HepG2 (cell line): ENCODE measurements at regions not wholly inside any gene's neighbourhood (a gene's known extent, or its start where the extent isn't known, plus 50 kb on each side); places are given as distances from the start of the nearest gene placed in this dataset.

ENCODE experiments used
- ATAC-seq: fragments of 200-7000 bp; cut with Tn5 transposase; 3 replicates; pipeline ENCODE4 v1.9.1; 2020; ENCODE audit warnings: mild to moderate bottlenecking, moderate library complexity
- BruUV-seq: library from RNA; stranded (reverse); fragments of 400-500 nt; replicated peaks from 2 replicates; lab custom pipeline; 2021; lab: Mats Ljungman, UMichigan
- CTCF ChIA-PET: fragments of 300-600 bp; formaldehyde crosslinking; extraction: SDS; loops from one replicate; lab custom pipeline; 2021; ENCODE audit warnings: low total read pairs, inconsistent platforms, low intra/inter-chr PET ratio; lab: Yijun Ruan, JAX
- POLR2A ChIA-PET: fragments of 350-600 bp; sonication (Branson Sonifier 250); formaldehyde crosslinking; loops from one replicate; lab custom pipeline; 2020; ENCODE audit warnings: antibody characterized with exemption, inconsistent platforms; lab: Yijun Ruan, JAX
- DNase-seq: peaks from one replicate; pipeline ENCODE4 v3.0.0-alpha.2; 2015; ENCODE audit warnings: low spot score
- FAIRE-seq: peaks from 3 replicates; lab custom pipeline; 2011; peaks lifted over from hg19 to GRCh38; lab: Jason Lieb, UNC
- H2AFZ ChIP-seq: one replicate; pipeline ENCODE4 v1.6.1; 2011; ENCODE audit warnings: low read length, inconsistent platforms
- H3K27ac ChIP-seq: fragments of 300-600 bp; 3 replicates; pipeline ENCODE4 v1.8.0; 2011; ENCODE audit warnings: mixed run types, mild to moderate bottlenecking, mixed read lengths, low read length, inconsistent platforms; ENCODE audit not compliant: insufficient read depth; ENCODE audit errors: extremely low read length
- H3K27me3 ChIP-seq, 2 experiments: fragments of 200-600 bp in 1 of 2; 2 replicates in 1 of 2; 3 replicates in 1 of 2; pipeline versions ENCODE4 v1.6.0 to v1.8.0; 2011; ENCODE audit warnings: low read length in 2 of 2, mild to moderate bottlenecking in 2 of 2, moderate library complexity in 2 of 2, inconsistent platforms in 1 of 2; ENCODE audit not compliant: insufficient read depth in 2 of 2, control insufficient read depth in 1 of 2
- H3K36me3 ChIP-seq, 2 experiments: fragments of 200-600 bp in 1 of 2; replicated peaks in 1 of 2; 2 replicates in 1 of 2; 3 replicates in 1 of 2; pipeline versions ENCODE4 v1.5.1 to v1.8.0; 2011; ENCODE audit warnings: low read length in 2 of 2, inconsistent platforms in 1 of 2; ENCODE audit not compliant: insufficient read depth in 2 of 2, control insufficient read depth in 1 of 2
- H3K4me1 ChIP-seq: 2 replicates; pipeline ENCODE4 v1.5.1; 2012; ENCODE audit warnings: low read length, inconsistent platforms; ENCODE audit not compliant: insufficient read depth
- H3K4me2 ChIP-seq: 2 replicates; pipeline ENCODE4 v1.6.0; 2011; ENCODE audit warnings: low read depth, low read length, inconsistent platforms
- H3K4me3 ChIP-seq, 3 experiments: fragments of 200-600 bp in 1 of 3; sonication (generic), shearing (Covaris generic) in 1 of 3; replicated peaks in 1 of 3; 2 replicates each; pipeline ENCODE4 v1.5.1; 2011 to 2016; ENCODE audit warnings: low read length in 3 of 3, inconsistent platforms in 2 of 3, low read depth in 2 of 3, mild to moderate bottlenecking in 2 of 3, control low read depth in 1 of 3, mixed read lengths in 1 of 3; ENCODE audit not compliant: insufficient read depth in 1 of 3
- H3K79me2 ChIP-seq: one replicate; pipeline ENCODE4 v1.6.1; 2011; ENCODE audit warnings: low read length, inconsistent platforms; ENCODE audit not compliant: insufficient read depth
- H3K9ac ChIP-seq: 2 replicates; pipeline ENCODE4 v1.6.0; 2011; ENCODE audit warnings: mild to moderate bottlenecking, low read depth, low read length, inconsistent platforms; ENCODE audit not compliant: insufficient read depth
- H3K9me3 ChIP-seq: 2 replicates; pipeline ENCODE4 v1.5.1; 2012; ENCODE audit warnings: mild to moderate bottlenecking, low read length
- H4K20me1 ChIP-seq: 2 replicates; pipeline ENCODE4 v1.6.0; 2011; ENCODE audit warnings: inconsistent platforms, mild to moderate bottlenecking, low read length, moderate library complexity; ENCODE audit not compliant: insufficient read depth
- BCL3 ChIP-seq: sonication (generic); formaldehyde crosslinking; IDR thresholded peaks from 2 replicates; pipeline ENCODE4 v1.5.1; 2020; ENCODE audit warnings: mild to moderate bottlenecking, missing genetic modification reagents, moderate library complexity
- CENPX ChIP-seq: sonication (generic); formaldehyde crosslinking; IDR thresholded peaks from 2 replicates; pipeline ENCODE4 v1.9.0; 2021; ENCODE audit warnings: mild to moderate bottlenecking, missing genetic modification reagents, moderate library complexity
- CREM ChIP-seq, 2 experiments: sonication (generic) in 1 of 2; formaldehyde crosslinking in 1 of 2; IDR thresholded peaks; 2 replicates each; pipeline versions ENCODE4 v1.4.0 to v1.6.1; 2016 to 2020; ENCODE audit warnings: antibody characterized with exemption in 1 of 2, mild to moderate bottlenecking in 1 of 2, missing genetic modification reagents in 1 of 2
- FOXA1 ChIP-seq, 2 experiments: fragments of 450-650 bp in 1 of 2; sonication (generic) in 1 of 2; formaldehyde crosslinking in 1 of 2; IDR thresholded peaks; 2 replicates each; pipeline versions ENCODE4 v1.4.0 to v1.6.1; 2016 to 2020; ENCODE audit warnings: missing genetic modification reagents in 1 of 2
- HDAC6 ChIP-seq: fragments of 200-600 bp; sonication (generic); IDR thresholded peaks from 2 replicates; pipeline ENCODE4 v1.7.0; 2017; ENCODE audit warnings: mild to moderate bottlenecking, antibody characterized with exemption, low read length, low read depth
- HNF4A ChIP-seq: sonication (generic); formaldehyde crosslinking; IDR thresholded peaks from 2 replicates; pipeline ENCODE4 v1.4.0; 2020; ENCODE audit warnings: missing genetic modification reagents
- MED13 ChIP-seq: sonication (generic); formaldehyde crosslinking; IDR thresholded peaks from 2 replicates; pipeline ENCODE4 v1.5.0; 2020; ENCODE audit warnings: missing genetic modification reagents
- RAD21 ChIP-seq: fragments of 450-650 bp; formaldehyde crosslinking; IDR thresholded peaks from 2 replicates; pipeline ENCODE4 v1.5.0; 2020; ENCODE audit warnings: mild to moderate bottlenecking
- SP2 ChIP-seq: sonication (generic); formaldehyde crosslinking; IDR thresholded peaks from 2 replicates; pipeline ENCODE4 v1.5.1; 2020; ENCODE audit warnings: mild to moderate bottlenecking, missing genetic modification reagents
- TFDP2 ChIP-seq: sonication (generic); formaldehyde crosslinking; IDR thresholded peaks from 2 replicates; pipeline ENCODE4 v1.4.0; 2020; ENCODE audit warnings: missing genetic modification reagents
- YEATS4 ChIP-seq: sonication (generic); formaldehyde crosslinking; IDR thresholded peaks from 2 replicates; pipeline ENCODE4 v1.4.0; 2020; ENCODE audit warnings: missing genetic modification reagents, borderline replicate concordance
- ZBTB39 ChIP-seq: sonication (generic); formaldehyde crosslinking; IDR thresholded peaks from 2 replicates; pipeline ENCODE4 v1.5.0; 2020; ENCODE audit warnings: missing genetic modification reagents
- ZEB1 ChIP-seq: IDR thresholded peaks from 2 replicates; pipeline ENCODE4 v1.6.1; 2012; ENCODE audit warnings: mild to moderate bottlenecking, low read depth, inconsistent platforms; ENCODE audit not compliant: insufficient replicate concordance
- ZNF234 ChIP-seq: sonication (generic); formaldehyde crosslinking; conservative IDR thresholded peaks from 2 replicates; pipeline ENCODE4 v1.5.1; 2020; ENCODE audit warnings: mild to moderate bottlenecking, missing genetic modification reagents
- ZNF646 ChIP-seq: sonication (generic); formaldehyde crosslinking; IDR thresholded peaks from 2 replicates; pipeline ENCODE4 v1.9.0; 2021; ENCODE audit warnings: mild to moderate bottlenecking, missing genetic modification reagents
- WGBS: methylation state at CpG from one replicate; pipeline ENCODE4 v1.1.6; 2017; ENCODE audit warnings: low lambda C conversion rate; 5-methylcytosine and 5-hydroxymethylcytosine counted together
- in situ Hi-C: cut with HindIII; loops from 2 replicates; pipeline ENCODE4 v1.10.0; 2017; ENCODE audit warnings: low pct_unique_long_range_greater_than_20kb; ENCODE audit not compliant: extremely low pct_ligation_motif_present
- intact Hi-C: fragments of 100-400 bp; cut with micrococcal nuclease; formaldehyde crosslinking; loops from one replicate; pipeline ENCODE4 v1.10.0; 2022; ENCODE audit not compliant: unreplicated experiment

- intact Hi-C loops = no loop called here
- no peak for FAIRE-seq
- TF ChIP-seq SP2 (no peak), CREM (IDR thresholded peaks at IDR 0.05) (no peak), CREM (CRISPR knock-in tag; IDR thresholded peaks at IDR 0.05) (no peak), TFDP2 (no peak), HNF4A (CRISPR knock-in tag) (no peak), FOXA1 (IDR thresholded peaks at IDR 0.05) (no peak), FOXA1 (CRISPR knock-in tag; IDR thresholded peaks at IDR 0.05) (no peak), BCL3 (CRISPR knock-in tag) (no peak), CENPX (CRISPR knock-in tag) (no peak), YEATS4 (CRISPR knock-in tag) (no peak), HDAC6 (no peak), RAD21 (CRISPR knock-in tag) (no peak), ZNF646 (CRISPR knock-in tag) (no peak), ZNF234 (CRISPR knock-in tag) (no peak), ZBTB39 (CRISPR knock-in tag) (no peak), ZEB1 (no peak), MED13 (CRISPR knock-in tag) (no peak)
These were observed 349.9 kb upstream of the PDE3A start for GRCh38 chr12:20018406-20018805.

More at GRCh38 chr12:20018406-20018805, 349.9 kb upstream of the PDE3A start:
- in situ Hi-C loops = no loop called here
- Histone ChIP-seq H3K4me1 (no peaks in the 10 kb centered on the region), H3K4me3 (no peak overlapping the region), H2AFZ (no peak overlapping the region), H3K79me2 (no peaks in the 10 kb centered on the region), H3K9me3 (0 out of 2 replicates have a peak, but pooled peaks cover 3% of the 10 kb centered on the region), H3K27me3 (no peaks in the 10 kb centered on the region; a peak in 1 of 5 replicates), H4K20me1 (no peaks in the 10 kb centered on the region), H3K36me3 (no peaks in the 10 kb centered on the region), H3K9ac (no peak overlapping the region), H3K27ac (no peak overlapping the region), H3K4me2 (no peak overlapping the region)
- BruUV-seq = no TSS peak
- DNase-seq (no peak), ATAC-seq (no peak)
- WGBS = 2% methylated on average over 3 of the region's 3 CpGs
- ChIA-PET POLR2A (no interaction called here), CTCF (no interaction called here)
